ENCODE measurements at regions not wholly inside any gene's neighbourhood (a gene's known extent, or its start where the extent isn't known, plus 50 kb on each side); places are given as distances from the start of the nearest gene placed in this dataset.

- TF ChIP-seq KLF12 (CRISPR knock-in tag; IDR thresholded peaks at IDR 0.05; ENCODE audit: borderline replicate concordance) (no peak), IRX3 (CRISPR knock-in tag; IDR thresholded peaks at IDR 0.05; ENCODE audit: borderline replicate concordance, low read depth) (no peak)
- TF ChIP-seq, protein P1, sequence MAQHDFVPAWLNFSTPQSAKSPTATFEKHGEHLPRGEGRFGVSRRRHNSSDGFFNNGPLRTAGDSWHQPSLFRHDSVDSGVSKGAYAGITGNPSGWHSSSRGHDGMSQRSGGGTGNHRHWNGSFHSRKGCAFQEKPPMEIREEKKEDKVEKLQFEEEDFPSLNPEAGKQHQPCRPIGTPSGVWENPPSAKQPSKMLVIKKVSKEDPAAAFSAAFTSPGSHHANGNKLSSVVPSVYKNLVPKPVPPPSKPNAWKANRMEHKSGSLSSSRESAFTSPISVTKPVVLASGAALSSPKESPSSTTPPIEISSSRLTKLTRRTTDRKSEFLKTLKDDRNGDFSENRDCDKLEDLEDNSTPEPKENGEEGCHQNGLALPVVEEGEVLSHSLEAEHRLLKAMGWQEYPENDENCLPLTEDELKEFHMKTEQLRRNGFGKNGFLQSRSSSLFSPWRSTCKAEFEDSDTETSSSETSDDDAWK (CRISPR knock-in tag; IDR thresholded peaks at IDR 0.05), result no peak
These were observed 126.3 kb downstream of the IRS1 start (continued) for GRCh38 chr2:226673314-226673723.

- Histone ChIP-seq H2AFZ (ENCODE audit: low read length) (no peak overlapping the region), H3K36me3 (replicated peaks in 1 of 2; ENCODE audit: control insufficient read depth in 1 of 2, insufficient read depth in 2 of 2, low read length in 2 of 2) (no peaks in the 10 kb centered on the region), H3K27ac (ENCODE audit: extremely low read length, insufficient read depth, low read length) (no peak overlapping the region), H3K4me2 (ENCODE audit: low read depth, low read length) (no peak overlapping the region), H3K79me2 (ENCODE audit: insufficient read depth, low read length) (no peaks in the 10 kb centered on the region), H3K4me3 (replicated peaks in 1 of 3; ENCODE audit: insufficient read depth in 1 of 3, low read depth in 2 of 3, low read length in 3 of 3) (no peak overlapping the region), H3K27me3 (ENCODE audit: control insufficient read depth in 1 of 2, insufficient read depth in 2 of 2, low read length in 2 of 2) (no peaks in the 10 kb centered on the region), H3K4me1 (ENCODE audit: insufficient read depth, low read length) (peaks cover 22% of the 10 kb centered on the region), H3K9ac (ENCODE audit: insufficient read depth, low read depth, low read length) (no peak overlapping the region), H4K20me1 (ENCODE audit: insufficient read depth, low read length) (no peaks in the 10 kb centered on the region), H3K9me3 (ENCODE audit: low read length) (no peaks in the 10 kb centered on the region)
- DNase-seq (ENCODE audit: low spot score) (no peak), ATAC-seq (no peak), FAIRE-seq (no peak)
- intact Hi-C loops (cut with micrococcal nuclease; ENCODE audit: unreplicated experiment) (no loop called here), in situ Hi-C loops (cut with HindIII; ENCODE audit: extremely low pct_ligation_motif_present, low pct_unique_long_range_greater_than_20kb) (no loop called here)
- TF ChIP-seq REXO4 (CRISPR knock-in tag; IDR thresholded peaks at IDR 0.05; ENCODE audit: borderline replicate concordance), result no peak
- TF ChIP-seq TEAD2 (CRISPR knock-in tag; IDR thresholded peaks at IDR 0.05), result no peak
- TF ChIP-seq CEBPB (IDR thresholded peaks at IDR 0.05; ENCODE audit: borderline replicate concordance, low read depth, low read length), result peak; percentile 61; the same call in 1 of the 2 replicates
- no peak for TF ChIP-seq GABPA (IDR thresholded peaks at IDR 0.05; ENCODE audit: low read depth, low read length)
- peak; percentile 35; the same call in 1 of the 2 replicates for TF ChIP-seq GABPA (CRISPR knock-in tag; IDR thresholded peaks at IDR 0.05; ENCODE audit: low read depth)
- TF ChIP-seq, protein P2, sequence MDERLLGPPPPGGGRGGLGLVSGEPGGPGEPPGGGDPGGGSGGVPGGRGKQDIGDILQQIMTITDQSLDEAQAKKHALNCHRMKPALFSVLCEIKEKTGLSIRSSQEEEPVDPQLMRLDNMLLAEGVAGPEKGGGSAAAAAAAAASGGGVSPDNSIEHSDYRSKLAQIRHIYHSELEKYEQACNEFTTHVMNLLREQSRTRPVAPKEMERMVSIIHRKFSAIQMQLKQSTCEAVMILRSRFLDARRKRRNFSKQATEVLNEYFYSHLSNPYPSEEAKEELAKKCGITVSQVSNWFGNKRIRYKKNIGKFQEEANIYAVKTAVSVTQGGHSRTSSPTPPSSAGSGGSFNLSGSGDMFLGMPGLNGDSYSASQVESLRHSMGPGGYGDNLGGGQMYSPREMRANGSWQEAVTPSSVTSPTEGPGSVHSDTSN (CRISPR knock-in tag; IDR thresholded peaks at IDR 0.05), result no peak
- TF ChIP-seq SKIL (CRISPR knock-in tag; IDR thresholded peaks at IDR 0.05; ENCODE audit: borderline replicate concordance), result no peak
- TF ChIP-seq GLI4 (CRISPR knock-in tag; IDR thresholded peaks at IDR 0.05; ENCODE audit: borderline replicate concordance), result no peak
- TF ChIP-seq RARG (CRISPR knock-in tag; IDR thresholded peaks at IDR 0.05; ENCODE audit: low read depth), result no peak
- no peak for TF ChIP-seq ZNF331 (CRISPR knock-in tag; IDR thresholded peaks at IDR 0.05)
- TF ChIP-seq CHD4 (IDR thresholded peaks at IDR 0.05; ENCODE audit: borderline replicate concordance, low read length), result no peak
- CTCF ChIA-PET (ENCODE audit: low intra/inter-chr PET ratio, low total read pairs), result no interaction called here
- POLR2A ChIA-PET, result no interaction called here
- no TSS peak for BruUV-seq (replicated peaks)
- WGBS (ENCODE audit: low lambda C conversion rate), result 92% methylated on average over 4 of the region's 4 CpGs
These were observed 128.4 kb downstream of the IRS1 start for GRCh38 chr2:226671141-226671676.
